Endothelial cell of umbilical vein (primary cell): ENCODE measurements at regions not wholly inside any gene's neighbourhood (a gene's known extent, or its start where the extent isn't known, plus 50 kb on each side); places are given as distances from the start of the nearest gene placed in this dataset.

ENCODE experiments used
- BruUV-seq: library from RNA; stranded (reverse); fragments of 400-500 nt; replicated peaks from 2 replicates; lab custom pipeline; 2021; lab: Mats Ljungman, UMichigan
- CTCF ChIA-PET: fragments of 300-600, 350-600 bp; sonication (Branson Sonifier 250); formaldehyde crosslinking; loops from one replicate; lab custom pipeline; 2021; ENCODE audit warnings: antibody characterized with exemption, inconsistent platforms; lab: Charles Lee
- POLR2A ChIA-PET: fragments of 300-600, 350-600 bp; sonication (Branson Sonifier 250); formaldehyde crosslinking; loops from one replicate; lab custom pipeline; 2021; ENCODE audit warnings: antibody characterized with exemption, inconsistent platforms; lab: Charles Lee
- DNase-seq: peaks from one replicate; pipeline ENCODE4 v3.0.0-alpha.2; 2011; ENCODE audit warnings: low read depth, low spot score
- FAIRE-seq: peaks from 2 replicates; lab custom pipeline; 2011; peaks lifted over from hg19 to GRCh38; lab: Jason Lieb, UNC
- H2AFZ ChIP-seq: 2 replicates; pipeline ENCODE4 v1.6.0; 2012; ENCODE audit warnings: low read depth, low read length, control low read depth, inconsistent platforms
- H3K27ac ChIP-seq: 2 replicates; pipeline ENCODE4 v1.5.1; 2011; ENCODE audit warnings: low read depth, mild to moderate bottlenecking, control low read depth, low read length, moderate library complexity; ENCODE audit not compliant: insufficient read depth
- H3K27me3 ChIP-seq, 2 experiments: 2 replicates each; pipeline versions ENCODE4 v1.6.0 to v1.6.1; 2011; ENCODE audit warnings: low read length in 2 of 2, mixed read lengths in 1 of 2; ENCODE audit not compliant: control insufficient read depth in 2 of 2, insufficient read depth in 2 of 2
- H3K36me3 ChIP-seq, 2 experiments: 2 replicates in 1 of 2; 3 replicates in 1 of 2; pipeline ENCODE4 v1.5.1; 2011; ENCODE audit warnings: low read length in 2 of 2, mild to moderate bottlenecking in 1 of 2, moderate library complexity in 1 of 2; ENCODE audit not compliant: control insufficient read depth in 2 of 2, insufficient read depth in 2 of 2; ENCODE audit errors: extremely low read depth in 1 of 2
- H3K4me1 ChIP-seq: 3 replicates; pipeline ENCODE4 v1.5.1; 2011; ENCODE audit warnings: mild to moderate bottlenecking, low read length; ENCODE audit not compliant: control insufficient read depth, insufficient read depth; ENCODE audit errors: extremely low read depth
- H3K4me2 ChIP-seq: 2 replicates; pipeline ENCODE4 v1.6.1; 2011; ENCODE audit warnings: low read length, control low read depth, mixed read lengths; ENCODE audit not compliant: insufficient read depth
- H3K4me3 ChIP-seq, 3 experiments: fragments of 200-600 bp in 1 of 3; sonication (generic), shearing (Covaris generic) in 1 of 3; replicated peaks in 1 of 3; 2 replicates each; pipeline ENCODE4 v1.5.1; 2011 to 2016; ENCODE audit warnings: control low read depth in 3 of 3, low read length in 3 of 3, mild to moderate bottlenecking in 2 of 3, inconsistent platforms in 1 of 3, low read depth in 1 of 3, moderate library complexity in 1 of 3; ENCODE audit not compliant: insufficient read depth in 1 of 3
- H3K79me2 ChIP-seq: 2 replicates; pipeline ENCODE4 v1.6.0; 2012; ENCODE audit warnings: low read length, inconsistent platforms; ENCODE audit not compliant: control insufficient read depth, insufficient read depth
- H3K9ac ChIP-seq: replicated peaks from 2 replicates; pipeline ENCODE3; 2011; ENCODE audit warnings: low read length, control low read depth; ENCODE audit not compliant: insufficient read depth; ENCODE audit errors: extremely low read depth
- H3K9me1 ChIP-seq: replicated peaks from 3 replicates; pipeline ENCODE4 v1.6.0; 2011; ENCODE audit warnings: mild to moderate bottlenecking, low read length; ENCODE audit not compliant: control insufficient read depth, insufficient read depth; ENCODE audit errors: extremely low read depth
- H3K9me3 ChIP-seq: replicated peaks from 2 replicates; pipeline ENCODE4 v1.5.1; 2012; ENCODE audit warnings: low read length, inconsistent platforms; ENCODE audit not compliant: control insufficient read depth, insufficient read depth
- H4K20me1 ChIP-seq: replicated peaks from 2 replicates; pipeline ENCODE3; 2011; ENCODE audit warnings: mild to moderate bottlenecking, low read length; ENCODE audit not compliant: control insufficient read depth, insufficient read depth; ENCODE audit errors: extremely low read depth
- EZH2 ChIP-seq: IDR thresholded peaks from 2 replicates; pipeline ENCODE4 v1.6.1; 2012; ENCODE audit warnings: borderline replicate concordance, low read depth, mild to moderate bottlenecking, moderate library complexity, low read length, inconsistent platforms; ENCODE audit not compliant: severe bottlenecking
- FOS ChIP-seq: IDR thresholded peaks from 2 replicates; pipeline ENCODE4 v1.6.1; 2011; ENCODE audit warnings: mild to moderate bottlenecking, low read length, moderate library complexity, borderline replicate concordance; ENCODE audit not compliant: insufficient read depth
- GATA2 ChIP-seq: IDR thresholded peaks from 2 replicates; pipeline ENCODE4 v1.7.0; 2011; ENCODE audit warnings: low read depth, mild to moderate bottlenecking, moderate library complexity, mixed read lengths, low read length; ENCODE audit not compliant: insufficient read length, insufficient read depth
- JUN ChIP-seq: IDR thresholded peaks from 2 replicates; pipeline ENCODE4 v1.6.1; 2011; ENCODE audit warnings: borderline replicate concordance, low read depth; ENCODE audit not compliant: insufficient read length, insufficient read depth
- MAX ChIP-seq: IDR thresholded peaks from 2 replicates; pipeline ENCODE4 v1.6.1; 2011; ENCODE audit not compliant: insufficient read depth, insufficient read length
- MYC ChIP-seq: IDR thresholded peaks from one replicate; pipeline ENCODE4 v1.6.1; 2011; ENCODE audit warnings: mild to moderate bottlenecking, low read depth, low read length
- POLR2A ChIP-seq: IDR thresholded peaks from 2 replicates; pipeline ENCODE4 v1.6.1; 2012; ENCODE audit warnings: low read depth, mild to moderate bottlenecking, control low read depth, low read length
- POLR2AphosphoS5 ChIP-seq: IDR thresholded peaks from 2 replicates; pipeline ENCODE4 v1.6.1; 2012; ENCODE audit warnings: low read depth, mild to moderate bottlenecking, control low read depth, low read length, moderate library complexity; ENCODE audit not compliant: insufficient read depth
- dilution Hi-C: fragments of 300-500 bp; cut with MboI; formaldehyde crosslinking; loops from one replicate; pipeline ENCODE4 v1.15.0; 2019; ENCODE audit warnings: low sequenced_read_pairs; ENCODE audit not compliant: extremely low pct_ligation_motif_present
- intact Hi-C: fragments of 100-400 bp; cut with micrococcal nuclease; formaldehyde crosslinking; loops from one replicate; pipeline ENCODE4 v1.10.0; 2022
- TF ChIP-seq, protein P1 (sequence below), 2 donors: IDR thresholded peaks; 1 replicate in 1 of 2; 2 replicates in 1 of 2; pipeline ENCODE4 v1.5.1; 2011; ENCODE audit warnings: low read length in 2 of 2, mild to moderate bottlenecking in 2 of 2, moderate library complexity in 2 of 2, control low read depth in 1 of 2, inconsistent platforms in 1 of 2, low read depth in 1 of 2; ENCODE audit not compliant: insufficient read depth in 1 of 2; ENCODE audit errors: extremely low read depth in 1 of 2

GRCh38 chrX:125193921-125194320 is 125.8 kb upstream of the TEX13C start:
- Histone ChIP-seq H3K27me3 (no peaks in the 10 kb centered on the region), H3K79me2 (no peaks in the 10 kb centered on the region), H3K4me3 (no peak overlapping the region), H3K9ac (no peak overlapping the region), H3K27ac (no peak overlapping the region), H2AFZ (no peak overlapping the region), H3K36me3 (no peaks in the 10 kb centered on the region), H3K4me2 (no peak overlapping the region), H3K9me1 (no peaks in the 10 kb centered on the region), H3K9me3 (no peaks in the 10 kb centered on the region), H4K20me1 (no peaks in the 10 kb centered on the region), H3K4me1 (no peaks in the 10 kb centered on the region)
- FAIRE-seq: no peak
- ChIA-PET CTCF (no interaction called here), POLR2A (no interaction called here)
- no peak for TF ChIP-seq EZH2
- no peak for TF ChIP-seq POLR2A
- intact Hi-C loops (no loop called here), dilution Hi-C loops (no loop called here)
- no TSS peak for BruUV-seq
- DNase-seq: no peak

DNA sequence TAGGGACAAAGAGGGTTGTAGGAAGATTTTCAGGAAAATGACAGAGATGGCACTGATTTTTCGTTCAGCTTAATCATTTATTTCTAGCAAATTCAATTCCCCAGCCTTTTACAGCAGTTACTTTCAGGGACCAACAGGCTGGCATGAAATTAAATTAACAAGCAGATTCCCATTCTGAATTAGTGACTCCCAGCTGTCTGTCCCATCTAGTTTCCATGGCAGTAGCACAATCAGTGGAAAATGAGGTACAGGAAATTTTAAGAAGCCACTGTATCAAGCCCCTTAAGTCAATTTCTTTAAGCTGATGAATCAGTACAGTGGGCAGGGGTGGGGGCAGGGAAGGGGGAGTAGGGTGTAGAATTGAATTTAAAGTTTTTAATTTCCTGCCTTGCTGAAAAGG is 121.1 kb upstream of the TEX13C start:
- no TSS peak for BruUV-seq
- Histone ChIP-seq H3K27me3 (no peaks in the 10 kb centered on the region), H3K36me3 (no peaks in the 10 kb centered on the region), H3K4me2 (no peak overlapping the region), H3K4me1 (no peaks in the 10 kb centered on the region), H3K9ac (no peak overlapping the region), H3K9me3 (no peaks in the 10 kb centered on the region), H4K20me1 (no peaks in the 10 kb centered on the region), H3K4me3 (no peak overlapping the region), H3K9me1 (no peaks in the 10 kb centered on the region), H3K27ac (no peak overlapping the region), H3K79me2 (no peaks in the 10 kb centered on the region), H2AFZ (no peak overlapping the region)
- intact Hi-C loops (no loop called here), dilution Hi-C loops (no loop called here)
- FAIRE-seq (no peak), DNase-seq (no peak)
- ChIA-PET CTCF (no interaction called here), POLR2A (no interaction called here)
- no peak for TF ChIP-seq POLR2A
- TF ChIP-seq MYC: no peak
- TF ChIP-seq, protein P1, sequence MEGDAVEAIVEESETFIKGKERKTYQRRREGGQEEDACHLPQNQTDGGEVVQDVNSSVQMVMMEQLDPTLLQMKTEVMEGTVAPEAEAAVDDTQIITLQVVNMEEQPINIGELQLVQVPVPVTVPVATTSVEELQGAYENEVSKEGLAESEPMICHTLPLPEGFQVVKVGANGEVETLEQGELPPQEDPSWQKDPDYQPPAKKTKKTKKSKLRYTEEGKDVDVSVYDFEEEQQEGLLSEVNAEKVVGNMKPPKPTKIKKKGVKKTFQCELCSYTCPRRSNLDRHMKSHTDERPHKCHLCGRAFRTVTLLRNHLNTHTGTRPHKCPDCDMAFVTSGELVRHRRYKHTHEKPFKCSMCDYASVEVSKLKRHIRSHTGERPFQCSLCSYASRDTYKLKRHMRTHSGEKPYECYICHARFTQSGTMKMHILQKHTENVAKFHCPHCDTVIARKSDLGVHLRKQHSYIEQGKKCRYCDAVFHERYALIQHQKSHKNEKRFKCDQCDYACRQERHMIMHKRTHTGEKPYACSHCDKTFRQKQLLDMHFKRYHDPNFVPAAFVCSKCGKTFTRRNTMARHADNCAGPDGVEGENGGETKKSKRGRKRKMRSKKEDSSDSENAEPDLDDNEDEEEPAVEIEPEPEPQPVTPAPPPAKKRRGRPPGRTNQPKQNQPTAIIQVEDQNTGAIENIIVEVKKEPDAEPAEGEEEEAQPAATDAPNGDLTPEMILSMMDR (IDR thresholded peaks at IDR 0.05; ENCODE audit: extremely low read depth in 1 of 2, insufficient read depth in 1 of 2, low read depth in 1 of 2, low read length in 2 of 2): no peak
- no peak for TF ChIP-seq JUN
- TF ChIP-seq MAX: no peak
- no peak for TF ChIP-seq GATA2
- no peak for TF ChIP-seq EZH2
- no peak for TF ChIP-seq POLR2AphosphoS5
- TF ChIP-seq FOS: no peak
